HG02623 (cell line): ENCODE measurements at regions not wholly inside any gene's neighbourhood (a gene's known extent, or its start where the extent isn't known, plus 50 kb on each side); places are given as distances from the start of the nearest gene placed in this dataset.
A peak's percentile ranks its signal among the peaks of the same experiment; 100 is the strongest.

Experiments used
- ATAC-seq: cut with Tn5 transposase; IDR thresholded peaks from one replicate; pipeline ENCODE4 v1.9.1; 2021; ENCODE audit warnings: moderate library complexity; ENCODE audit not compliant: unreplicated experiment

- no peak for ATAC-seq
These were observed 94.9 kb upstream of the IKZF1 start for GRCh38 chr7:50209461-50210135.

GRCh38 chr7:50208378-50208982 is 96.0 kb upstream of the IKZF1 start:
- ATAC-seq: no peak

- no peak for ATAC-seq
These were observed 96.7 kb upstream of the IKZF1 start for GRCh38 chr7:50207686-50208255.

GRCh38 chr7:50207251-50207564 is 97.3 kb upstream of the IKZF1 start:
- ATAC-seq: no peak

- ATAC-seq: no peak
These were observed 97.9 kb upstream of the IKZF1 start for GRCh38 chr7:50206453-50207250.

- ATAC-seq: no peak
These were observed 99.5 kb upstream of the IKZF1 start for GRCh38 chr7:50205011-50205410.

GRCh38 chr7:50204581-50204980 is 99.9 kb upstream of the IKZF1 start:
- ATAC-seq: no peak

- ATAC-seq: no peak
These were observed 101.0 kb upstream of the IKZF1 start for GRCh38 chr7:50203521-50203920.

GRCh38 chr7:50202052-50202555 is 102.4 kb upstream of the IKZF1 start:
- no peak for ATAC-seq

GRCh38 chr7:50199824-50200223 is 104.7 kb upstream of the IKZF1 start:
- ATAC-seq: no peak

GRCh38 chr7:50197549-50197948 is 104.5 kb upstream of the ZPBP start:
- ATAC-seq: peak; percentile 80

GRCh38 chr7:50196719-50197118 is 103.7 kb upstream of the ZPBP start:
- no peak for ATAC-seq

GRCh38 chr7:50190776-50191175 is 97.7 kb upstream of the ZPBP start:
- ATAC-seq: no peak

GRCh38 chr7:50189371-50189770 is 96.3 kb upstream of the ZPBP start:
- no peak for ATAC-seq

- no peak for ATAC-seq
These were observed 93.1 kb upstream of the ZPBP start for GRCh38 chr7:50185951-50186682.

GRCh38 chr7:50185208-50185607 is 92.2 kb upstream of the ZPBP start:
- no peak for ATAC-seq

- ATAC-seq: no peak
These were observed 91.4 kb upstream of the ZPBP start for GRCh38 chr7:50184271-50184990.

GRCh38 chr7:50182759-50183158 is 89.7 kb upstream of the ZPBP start:
- ATAC-seq: no peak

- ATAC-seq: no peak
These were observed 88.0 kb upstream of the ZPBP start for GRCh38 chr7:50181081-50181480.

- ATAC-seq: no peak
These were observed 85.1 kb upstream of the ZPBP start for GRCh38 chr7:50178166-50178565.
